AG04450 (cell line): ENCODE measurements at regions not wholly inside any gene's neighbourhood (a gene's known extent, or its start where the extent isn't known, plus 50 kb on each side); places are given as distances from the start of the nearest gene placed in this dataset.

Experiments
- CTCF ChIA-PET: fragments of 300-600, 350-600 bp; formaldehyde crosslinking; extraction: SDS; loops from one replicate; lab custom pipeline; 2022; ENCODE audit warnings: antibody characterized with exemption, inconsistent platforms; lab: Charles Lee
- POLR2A ChIA-PET: fragments of 350-600 bp; formaldehyde crosslinking; extraction: SDS; loops from one replicate; lab custom pipeline; 2021; ENCODE audit warnings: antibody characterized with exemption, inconsistent platforms; lab: Yijun Ruan, JAX
- DNase-seq: peaks from one replicate; pipeline ENCODE4 v3.0.0-alpha.2; 2011; ENCODE audit warnings: low read depth, low spot score
- H3K27ac ChIP-seq: one replicate; pipeline ENCODE4 v1.5.1; 2012; ENCODE audit warnings: low read depth, low read length, control low read depth
- H3K27me3 ChIP-seq: one replicate; pipeline ENCODE4 v1.6.0; 2012; ENCODE audit warnings: low read length; ENCODE audit not compliant: control insufficient read depth, insufficient read depth
- H3K4me3 ChIP-seq: 2 replicates; pipeline ENCODE4 v1.5.1; 2011; ENCODE audit warnings: mild to moderate bottlenecking, low read depth, low read length, control low read depth
- H3K9me3 ChIP-seq: 2 replicates; pipeline ENCODE4 v1.5.1; 2012; ENCODE audit warnings: low read length; ENCODE audit not compliant: control insufficient read depth, insufficient read depth
- TF ChIP-seq, protein P1 (sequence below): IDR thresholded peaks from 2 replicates; pipeline ENCODE4 v1.5.1; 2011; ENCODE audit warnings: low read depth, low read length, control low read depth, inconsistent platforms

DNA sequence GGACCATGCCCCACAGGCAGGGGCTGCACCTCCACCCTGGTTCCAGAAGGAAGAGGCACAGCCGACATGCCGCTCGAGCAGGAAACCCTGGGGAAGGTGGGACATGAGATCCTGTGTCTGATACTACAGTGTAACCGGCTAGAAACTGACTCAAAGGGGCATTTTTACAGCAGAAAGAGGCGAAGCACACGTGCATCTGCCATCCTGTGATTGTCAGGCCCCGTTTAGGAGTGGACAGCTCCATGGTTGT is 62.7 kb downstream of the SIK1 start:
- TF ChIP-seq, protein P1, sequence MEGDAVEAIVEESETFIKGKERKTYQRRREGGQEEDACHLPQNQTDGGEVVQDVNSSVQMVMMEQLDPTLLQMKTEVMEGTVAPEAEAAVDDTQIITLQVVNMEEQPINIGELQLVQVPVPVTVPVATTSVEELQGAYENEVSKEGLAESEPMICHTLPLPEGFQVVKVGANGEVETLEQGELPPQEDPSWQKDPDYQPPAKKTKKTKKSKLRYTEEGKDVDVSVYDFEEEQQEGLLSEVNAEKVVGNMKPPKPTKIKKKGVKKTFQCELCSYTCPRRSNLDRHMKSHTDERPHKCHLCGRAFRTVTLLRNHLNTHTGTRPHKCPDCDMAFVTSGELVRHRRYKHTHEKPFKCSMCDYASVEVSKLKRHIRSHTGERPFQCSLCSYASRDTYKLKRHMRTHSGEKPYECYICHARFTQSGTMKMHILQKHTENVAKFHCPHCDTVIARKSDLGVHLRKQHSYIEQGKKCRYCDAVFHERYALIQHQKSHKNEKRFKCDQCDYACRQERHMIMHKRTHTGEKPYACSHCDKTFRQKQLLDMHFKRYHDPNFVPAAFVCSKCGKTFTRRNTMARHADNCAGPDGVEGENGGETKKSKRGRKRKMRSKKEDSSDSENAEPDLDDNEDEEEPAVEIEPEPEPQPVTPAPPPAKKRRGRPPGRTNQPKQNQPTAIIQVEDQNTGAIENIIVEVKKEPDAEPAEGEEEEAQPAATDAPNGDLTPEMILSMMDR, result no peak
- H3K27ac ChIP-seq, result no peak overlapping the region
- no peak overlapping the region for H3K4me3 ChIP-seq
- POLR2A ChIA-PET, result no interaction called here
- H3K27me3 ChIP-seq, result peaks cover 4% of the 10 kb centered on the region
- no peaks in the 10 kb centered on the region for H3K9me3 ChIP-seq
- CTCF ChIA-PET, result no interaction called here
- no peak for DNase-seq

DNA sequence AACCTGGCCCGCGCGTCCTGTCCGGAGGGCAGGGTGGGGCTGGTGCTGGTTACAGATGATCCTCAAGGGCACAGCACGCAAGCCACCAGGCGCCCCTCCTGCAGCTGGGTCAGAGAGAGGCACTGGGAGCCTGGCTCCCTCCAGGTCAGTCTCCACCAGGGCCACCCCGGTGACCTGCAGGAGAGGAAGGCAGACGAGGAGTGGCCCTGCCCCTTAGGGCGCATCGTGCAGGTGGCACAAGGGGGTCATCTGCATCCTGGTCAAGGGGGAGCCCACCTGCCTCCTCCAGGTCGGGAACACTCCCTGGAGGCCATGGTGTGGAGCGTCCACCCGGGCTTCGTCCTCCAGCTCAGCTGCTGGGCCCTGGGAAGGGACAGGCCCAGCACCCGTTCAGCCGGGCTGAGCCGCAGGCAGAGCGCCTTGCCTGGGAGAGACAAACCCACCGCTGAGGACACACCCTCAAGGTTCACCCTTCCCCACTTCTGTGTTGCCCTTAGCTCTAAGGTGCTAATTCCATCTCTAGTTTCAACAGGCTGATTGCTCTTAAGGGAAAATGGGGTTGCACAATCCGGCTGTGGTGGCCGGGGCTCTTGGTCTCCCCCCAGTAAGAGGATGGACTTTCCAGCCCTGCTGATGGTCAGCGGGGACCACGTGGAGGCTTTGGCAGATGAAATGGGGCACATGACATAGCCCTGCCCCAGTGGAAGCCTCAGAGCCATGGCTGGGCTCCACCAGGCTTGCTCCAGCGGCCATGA is 63.2 kb downstream of the SIK1 start:
- DNase-seq, result no peak
- Histone ChIP-seq H3K4me3 (no peak overlapping the region), H3K27ac (no peak overlapping the region), H3K27me3 (peaks cover 4% of the 10 kb centered on the region), H3K9me3 (no peaks in the 10 kb centered on the region)
- ChIA-PET POLR2A (no interaction called here), CTCF (no interaction called here)
- TF ChIP-seq, protein P1, result no peak

DNA sequence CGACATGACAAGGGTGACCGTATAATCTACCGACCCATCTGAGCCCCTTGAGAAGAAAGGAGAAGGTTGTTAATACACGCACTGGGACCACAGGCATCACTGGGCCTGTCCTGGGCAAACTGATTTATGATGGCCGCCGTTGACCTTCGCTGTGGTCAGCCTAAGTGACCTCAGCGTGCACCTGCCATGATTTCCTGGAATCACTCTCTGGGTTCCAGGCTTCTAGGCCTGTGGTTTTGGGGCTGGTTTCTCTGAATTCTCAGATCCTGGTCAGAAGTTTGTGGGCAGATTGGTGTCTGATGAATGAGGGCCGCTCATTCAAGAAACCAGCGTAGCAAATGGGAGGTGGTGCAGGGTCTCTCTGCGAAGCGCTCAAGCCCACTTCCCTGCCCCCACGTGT is 64.0 kb downstream of the SIK1 start:
- Histone ChIP-seq H3K27me3 (peaks cover under 1% of the 10 kb centered on the region), H3K9me3 (no peaks in the 10 kb centered on the region), H3K27ac (no peak overlapping the region), H3K4me3 (no peak overlapping the region)
- POLR2A ChIA-PET, result no interaction called here
- TF ChIP-seq, protein P1, result no peak
- DNase-seq, result no peak
- CTCF ChIA-PET, result no interaction called here

DNA sequence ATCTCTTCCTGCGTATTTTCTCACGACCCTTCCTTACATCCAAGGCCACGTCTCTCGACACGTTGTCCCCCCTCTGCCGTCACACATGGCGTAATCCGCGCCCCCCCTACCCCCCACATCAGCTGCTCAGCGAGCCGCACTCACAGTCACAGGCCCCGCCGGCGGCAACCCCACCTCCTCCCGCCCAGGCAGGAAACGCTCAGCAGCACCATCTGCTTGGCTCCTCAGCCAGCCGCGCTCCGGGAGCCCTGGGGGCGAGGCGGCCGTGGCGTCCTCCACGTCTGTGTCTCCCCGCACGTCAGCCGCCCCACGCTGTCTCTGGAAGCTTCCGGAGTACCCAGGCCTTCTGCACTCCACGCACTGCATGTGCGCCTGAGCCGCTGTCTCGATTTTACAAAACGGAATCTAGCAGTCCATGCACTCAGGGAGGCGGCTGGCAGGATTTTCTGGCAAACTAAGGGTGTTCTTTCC is 64.6 kb downstream of the SIK1 start:
- TF ChIP-seq, protein P1, result no peak
- ChIA-PET POLR2A (no interaction called here), CTCF (no interaction called here)
- H3K4me3 ChIP-seq, result peak overlapping the region; percentile 25
- no peaks in the 10 kb centered on the region for H3K27me3 ChIP-seq
- no peaks in the 10 kb centered on the region for H3K9me3 ChIP-seq
- peak; percentile 45 for DNase-seq
- peak overlapping the region; percentile 81 for H3K27ac ChIP-seq

DNA sequence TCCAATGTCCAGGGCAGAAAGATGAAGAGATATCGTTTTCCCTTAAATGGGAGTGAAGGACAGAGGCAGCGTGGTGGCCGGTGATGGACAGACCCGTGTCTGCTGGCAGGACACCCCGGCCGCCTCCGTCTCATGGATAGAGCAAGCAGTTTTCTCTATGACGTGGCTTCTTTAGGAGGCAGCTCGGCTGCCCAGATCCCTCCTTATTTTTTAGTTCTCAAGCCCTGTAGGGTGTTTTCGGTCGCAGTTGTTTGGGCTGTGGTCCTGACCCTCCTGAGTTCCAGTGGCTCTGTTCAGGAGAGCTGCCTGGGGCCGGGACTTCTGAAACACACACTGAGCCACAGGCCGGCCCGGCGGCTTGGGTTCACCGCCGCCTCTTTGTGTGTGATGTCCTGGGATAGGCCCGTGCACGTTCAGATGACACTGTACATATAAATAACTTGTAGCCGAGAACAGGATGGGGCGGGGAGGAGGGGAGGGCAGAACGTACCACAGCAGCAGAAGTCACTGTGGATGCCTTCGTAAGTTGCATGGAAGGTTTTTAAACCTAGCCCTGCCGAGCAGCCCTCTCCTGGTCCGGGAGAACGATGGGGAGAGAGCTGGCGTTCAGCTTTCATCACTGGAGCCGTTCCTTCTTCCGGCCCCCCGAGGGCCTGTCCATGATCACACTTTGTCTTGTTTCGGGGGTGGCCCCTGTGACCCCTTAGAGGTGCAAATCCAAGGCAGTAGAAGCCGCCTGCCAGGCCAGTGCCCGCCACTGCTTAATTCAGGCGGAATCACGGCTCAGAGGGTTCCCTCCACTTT is 65.2 kb downstream of the SIK1 start:
- TF ChIP-seq, protein P1, result no peak
- H3K27ac ChIP-seq, result peak overlapping the region; percentile 81
- no peaks in the 10 kb centered on the region for H3K9me3 ChIP-seq
- H3K4me3 ChIP-seq, result peak overlapping the region; percentile 25
- no peaks in the 10 kb centered on the region for H3K27me3 ChIP-seq
- ChIA-PET CTCF (interaction anchor here (0.6 kb wide), 1 partner anchor 396 kb away, joined by 4 read pairs; no protein-coding TSS in a partner anchor), POLR2A (no interaction called here)
- DNase-seq, result peak; percentile 26
